Esophagus squamous epithelium (tissue), 4 donors: ENCODE measurements at regions not wholly inside any gene's neighbourhood (a gene's known extent, or its start where the extent isn't known, plus 50 kb on each side); places are given as distances from the start of the nearest gene placed in this dataset.

Source experiments
- POLR2A ChIP-seq, 4 donors: fragments of 450-650 bp; IDR thresholded peaks; one replicate each; pipeline ENCODE4 v1.6.1; 2017; ENCODE audit warnings: antibody characterized with exemption in 4 of 4, mild to moderate bottlenecking in 4 of 4, moderate library complexity in 3 of 4
- TF ChIP-seq, protein P1 (sequence below), 6 experiments: fragments of 450-650 bp in 4 of 6; fragments of 200-600 bp in 2 of 6; sonication (generic) in 2 of 6; IDR thresholded peaks; one replicate each; pipeline ENCODE4 v1.5.1; 2016 to 2019; ENCODE audit warnings: antibody characterized with exemption in 6 of 6, mild to moderate bottlenecking in 4 of 6, moderate library complexity in 4 of 6

- TF ChIP-seq, protein P1, sequence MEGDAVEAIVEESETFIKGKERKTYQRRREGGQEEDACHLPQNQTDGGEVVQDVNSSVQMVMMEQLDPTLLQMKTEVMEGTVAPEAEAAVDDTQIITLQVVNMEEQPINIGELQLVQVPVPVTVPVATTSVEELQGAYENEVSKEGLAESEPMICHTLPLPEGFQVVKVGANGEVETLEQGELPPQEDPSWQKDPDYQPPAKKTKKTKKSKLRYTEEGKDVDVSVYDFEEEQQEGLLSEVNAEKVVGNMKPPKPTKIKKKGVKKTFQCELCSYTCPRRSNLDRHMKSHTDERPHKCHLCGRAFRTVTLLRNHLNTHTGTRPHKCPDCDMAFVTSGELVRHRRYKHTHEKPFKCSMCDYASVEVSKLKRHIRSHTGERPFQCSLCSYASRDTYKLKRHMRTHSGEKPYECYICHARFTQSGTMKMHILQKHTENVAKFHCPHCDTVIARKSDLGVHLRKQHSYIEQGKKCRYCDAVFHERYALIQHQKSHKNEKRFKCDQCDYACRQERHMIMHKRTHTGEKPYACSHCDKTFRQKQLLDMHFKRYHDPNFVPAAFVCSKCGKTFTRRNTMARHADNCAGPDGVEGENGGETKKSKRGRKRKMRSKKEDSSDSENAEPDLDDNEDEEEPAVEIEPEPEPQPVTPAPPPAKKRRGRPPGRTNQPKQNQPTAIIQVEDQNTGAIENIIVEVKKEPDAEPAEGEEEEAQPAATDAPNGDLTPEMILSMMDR (IDR thresholded peaks at IDR 0.05), result no peak
- TF ChIP-seq POLR2A (IDR thresholded peaks at IDR 0.05), result no peak
Measured at GRCh38 chr5:72587661-72588308, 80.6 kb upstream of the ZNF366 start.
